Muscle of leg (tissue), 3 donors: ENCODE measurements at regions not wholly inside any gene's neighbourhood (a gene's known extent, or its start where the extent isn't known, plus 50 kb on each side); places are given as distances from the start of the nearest gene placed in this dataset.
"Not testable (repeated sequence)": the region's sequence is repeated elsewhere in the genome, so short reads cannot be mapped to it uniquely, and the experiment has no call there.

Experiments
- DNase-seq: peaks from one replicate; pipeline ENCODE4 v3.0.0; 2013
- H3K27ac ChIP-seq: one replicate; pipeline ENCODE4 v1.5.1; 2013; ENCODE audit warnings: mild to moderate bottlenecking, low read length, control low read depth
- H3K27me3 ChIP-seq: one replicate; pipeline ENCODE4 v1.6.1; 2013; ENCODE audit warnings: low read length; ENCODE audit not compliant: control insufficient read depth, insufficient read depth
- H3K36me3 ChIP-seq: one replicate; pipeline ENCODE4 v1.6.1; 2013; ENCODE audit warnings: low read length; ENCODE audit not compliant: control insufficient read depth, insufficient read depth
- H3K4me1 ChIP-seq: one replicate; pipeline ENCODE4 v1.6.1; 2013; ENCODE audit warnings: low read length; ENCODE audit not compliant: control insufficient read depth, insufficient read depth
- H3K4me3 ChIP-seq: one replicate; pipeline ENCODE4 v1.5.1; 2013; ENCODE audit warnings: low read length, control low read depth
- H3K9me3 ChIP-seq: replicated peaks from 2 replicates; pipeline ENCODE4 v1.6.1; 2013; ENCODE audit warnings: low read depth, low read length; ENCODE audit not compliant: control insufficient read depth
- WGBS: methylation state at CpG from one replicate; pipeline ENCODE4 v1.1.5; 2013; ENCODE audit warnings: missing lambda C conversion rate; ENCODE audit not compliant: insufficient coverage; 5-methylcytosine and 5-hydroxymethylcytosine counted together

- H3K4me3 ChIP-seq, result no peak overlapping the region
- WGBS, result 100% methylated on average over 1 of the region's 4 CpGs
- no peak overlapping the region for H3K27ac ChIP-seq
- DNase-seq, result no peak
- H3K36me3 ChIP-seq, result no peaks in the 10 kb centered on the region
- no peaks in the 10 kb centered on the region for H3K4me1 ChIP-seq
- no peaks in the 10 kb centered on the region for H3K27me3 ChIP-seq
- H3K9me3 ChIP-seq, result peaks cover 2% of the 10 kb centered on the region
Measured at GRCh38 chr4:79163981-79164490, 161.8 kb downstream of the NAA11 start.

- Histone ChIP-seq H3K4me1 (no peaks in the 10 kb centered on the region), H3K36me3 (no peaks in the 10 kb centered on the region), H3K9me3 (peaks cover 2% of the 10 kb centered on the region), H3K4me3 (no peak overlapping the region), H3K27me3 (no peaks in the 10 kb centered on the region), H3K27ac (no peak overlapping the region)
- no peak for DNase-seq
- 80% methylated on average over 1 of the region's 2 CpGs for WGBS
Measured at GRCh38 chr4:79160962-79161361, 164.9 kb downstream of the NAA11 start.

- H3K36me3 ChIP-seq, H3K9me3 ChIP-seq, DNase-seq, H3K4me3 ChIP-seq, H3K27me3 ChIP-seq, H3K4me1 ChIP-seq, H3K27ac ChIP-seq: not testable (repeated sequence)
- WGBS, result 100% methylated on average over 1 of the region's 2 CpGs
Measured at GRCh38 chr4:79158705-79159104, 167.2 kb downstream of the NAA11 start.

GRCh38 chr4:79155336-79155735, 170.5 kb downstream of the NAA11 start:
- peak; percentile 74 for DNase-seq
- peaks cover 5% of the 10 kb centered on the region for H3K9me3 ChIP-seq
- no CpG with 5 or more reads among the region's 3 CpGs for WGBS

GRCh38 chr4:79150820-79151416, 174.9 kb downstream of the NAA11 start:
- H3K4me3 ChIP-seq, result no peak overlapping the region

More at GRCh38 chr4:79155336-79155735, 170.5 kb downstream of the NAA11 start:
- no peaks in the 10 kb centered on the region for H3K36me3 ChIP-seq
- H3K27ac ChIP-seq, result no peak overlapping the region
- H3K4me3 ChIP-seq, result no peak overlapping the region
- H3K27me3 ChIP-seq, result no peaks in the 10 kb centered on the region
- H3K4me1 ChIP-seq, result no peaks in the 10 kb centered on the region

GRCh38 chr4:79148369-79148768, 177.5 kb downstream of the NAA11 start:
- Histone ChIP-seq H3K9me3 (peaks cover 13% of the 10 kb centered on the region), H3K27ac (no peak overlapping the region), H3K36me3 (no peaks in the 10 kb centered on the region), H3K4me1 (no peaks in the 10 kb centered on the region), H3K4me3 (no peak overlapping the region), H3K27me3 (no peaks in the 10 kb centered on the region)
- no CpG with 5 or more reads among the region's 2 CpGs for WGBS
- no peak for DNase-seq

More at GRCh38 chr4:79150820-79151416, 174.9 kb downstream of the NAA11 start:
- no peaks in the 10 kb centered on the region for H3K27me3 ChIP-seq
- no peak overlapping the region for H3K27ac ChIP-seq
- no peaks in the 10 kb centered on the region for H3K4me1 ChIP-seq
- no peaks in the 10 kb centered on the region for H3K36me3 ChIP-seq
- peaks cover 5% of the 10 kb centered on the region for H3K9me3 ChIP-seq
- no peak for DNase-seq

- no CpG with 5 or more reads among the region's 1 CpG for WGBS
- no peak overlapping the region for H3K27ac ChIP-seq
- no peak overlapping the region for H3K4me3 ChIP-seq
- H3K36me3 ChIP-seq, result no peaks in the 10 kb centered on the region
- H3K4me1 ChIP-seq, result no peaks in the 10 kb centered on the region
- H3K27me3 ChIP-seq, result no peaks in the 10 kb centered on the region
- peaks cover 18% of the 10 kb centered on the region for H3K9me3 ChIP-seq
- DNase-seq, result no peak
Measured at GRCh38 chr4:79147251-79147650, 178.6 kb downstream of the NAA11 start.

- H3K36me3 ChIP-seq, result no peaks in the 10 kb centered on the region
- no peak overlapping the region for H3K4me3 ChIP-seq
- 23% methylated on average over 3 of the region's 3 CpGs for WGBS
- H3K4me1 ChIP-seq, result no peaks in the 10 kb centered on the region
- no peak overlapping the region for H3K27ac ChIP-seq
- H3K27me3 ChIP-seq, result no peaks in the 10 kb centered on the region
- DNase-seq, result peak; percentile 26
- H3K9me3 ChIP-seq, result peaks cover 13% of the 10 kb centered on the region
Measured at GRCh38 chr4:79141530-79141929, 184.3 kb downstream of the NAA11 start.

- H3K27ac ChIP-seq, result no peak overlapping the region
- H3K4me3 ChIP-seq, result no peak overlapping the region
- DNase-seq, result no peak
- H3K4me1 ChIP-seq, result no peaks in the 10 kb centered on the region
- no peaks in the 10 kb centered on the region for H3K9me3 ChIP-seq
- H3K36me3 ChIP-seq, result no peaks in the 10 kb centered on the region
- no peaks in the 10 kb centered on the region for H3K27me3 ChIP-seq
Measured at GRCh38 chr4:79134767-79135166, 191.1 kb downstream of the NAA11 start.

- no peak overlapping the region for H3K27ac ChIP-seq
- no peak overlapping the region for H3K4me3 ChIP-seq
- no peaks in the 10 kb centered on the region for H3K27me3 ChIP-seq
- H3K4me1 ChIP-seq, result no peaks in the 10 kb centered on the region
- DNase-seq, result no peak
- no peaks in the 10 kb centered on the region for H3K36me3 ChIP-seq
- WGBS, result no CpG with 5 or more reads among the region's 1 CpG
- H3K9me3 ChIP-seq, result peaks cover 2% of the 10 kb centered on the region
Measured at GRCh38 chr4:79132826-79133225, 193.0 kb downstream of the NAA11 start.

GRCh38 chr4:79121875-79122358, 182.7 kb upstream of the PAQR3 start:
- H3K27me3 ChIP-seq, result no peaks in the 10 kb centered on the region
- H3K9me3 ChIP-seq, result peaks cover 29% of the 10 kb centered on the region
- no peak for DNase-seq
- H3K4me1 ChIP-seq, result no peaks in the 10 kb centered on the region
- no peaks in the 10 kb centered on the region for H3K36me3 ChIP-seq
- H3K27ac ChIP-seq, result no peak overlapping the region
- 95% methylated on average over 25 of the region's 27 CpGs for WGBS
- H3K4me3 ChIP-seq, result no peak overlapping the region
